A673 (cell line): ENCODE measurements at regions not wholly inside any gene's neighbourhood (a gene's known extent, or its start where the extent isn't known, plus 50 kb on each side); places are given as distances from the start of the nearest gene placed in this dataset.

Source experiments
- BruUV-seq: library from RNA; stranded (reverse); fragments of 400-500 nt; replicated peaks from 2 replicates; lab custom pipeline; 2021; lab: Mats Ljungman, UMichigan
- CTCF ChIA-PET: fragments of 300-600 bp; sonication (Branson Sonifier 250); formaldehyde crosslinking; loops from one replicate; lab custom pipeline; 2022; ENCODE audit warnings: antibody characterized with exemption; lab: Charles Lee
- POLR2A ChIA-PET: fragments of 300-600 bp; sonication (Branson Sonifier 250); formaldehyde crosslinking; loops from one replicate; lab custom pipeline; 2022; ENCODE audit warnings: antibody characterized with exemption; ENCODE audit not compliant: low non-redundant PET; lab: Charles Lee
- DNase-seq: peaks from one replicate; pipeline ENCODE4 v3.0.0-alpha.2; 2015; ENCODE audit warnings: low spot score
- H3K27ac ChIP-seq: fragments of 200-600 bp; sonication (generic); 2 replicates; pipeline ENCODE4 v1.5.1; 2016; ENCODE audit warnings: mixed run types, low read depth, mild to moderate bottlenecking, mixed read lengths, antibody characterized with exemption, low read length; ENCODE audit not compliant: poor library complexity, severe bottlenecking
- H3K27me3 ChIP-seq: fragments of 200-600 bp; sonication (generic); replicated peaks from 2 replicates; pipeline ENCODE4 v1.6.1; 2017; ENCODE audit warnings: mixed run types, low read depth, mild to moderate bottlenecking, mixed read lengths, antibody characterized with exemption, low read length; ENCODE audit not compliant: insufficient read depth, poor library complexity
- H3K36me3 ChIP-seq: fragments of 200-600 bp; sonication (generic); 2 replicates; pipeline ENCODE4 v1.6.1; 2016; ENCODE audit warnings: mixed run types, mild to moderate bottlenecking, mixed read lengths, antibody characterized with exemption, low read length; ENCODE audit not compliant: insufficient read depth, poor library complexity, severe bottlenecking
- H3K4me1 ChIP-seq: fragments of 200-600 bp; sonication (generic); 2 replicates; pipeline ENCODE4 v1.6.1; 2017; ENCODE audit warnings: mixed run types, mild to moderate bottlenecking, mixed read lengths, antibody characterized with exemption, low read length; ENCODE audit not compliant: insufficient read depth, poor library complexity, severe bottlenecking
- H3K4me3 ChIP-seq: fragments of 200-600 bp; sonication (generic); 2 replicates; pipeline ENCODE4 v1.5.1; 2016; ENCODE audit warnings: low read depth, mixed run types, mild to moderate bottlenecking, mixed read lengths, low read length; ENCODE audit not compliant: poor library complexity, severe bottlenecking
- H3K9me3 ChIP-seq: fragments of 200-600 bp; sonication (generic); 2 replicates; pipeline ENCODE4 v1.6.1; 2016; ENCODE audit warnings: mixed run types, low read depth, mild to moderate bottlenecking, mixed read lengths, antibody characterized with exemption, low read length; ENCODE audit not compliant: poor library complexity, severe bottlenecking
- EZH2 ChIP-seq: fragments of 200-600 bp; sonication (generic); IDR thresholded peaks from 2 replicates; pipeline ENCODE4 v1.6.1; 2017; ENCODE audit warnings: borderline replicate concordance, low read depth, mild to moderate bottlenecking, mixed read lengths, antibody characterized with exemption, low read length; ENCODE audit not compliant: poor library complexity, severe bottlenecking
- intact Hi-C: fragments of 100-400 bp; cut with micrococcal nuclease; formaldehyde crosslinking; loops from one replicate; pipeline ENCODE4 v1.10.0; 2022; ENCODE audit not compliant: unreplicated experiment
- TF ChIP-seq, protein P1 (sequence below): fragments of 300-800, 200-600 bp; sonication (generic); conservative IDR thresholded peaks from 2 replicates; pipeline ENCODE4 v1.5.1; 2017; ENCODE audit warnings: low read depth, mild to moderate bottlenecking, antibody characterized with exemption, low read length, moderate library complexity, mixed read lengths

GRCh38 chr10:18738835-18739234, 79.6 kb downstream of the ARL5B start:
- ChIA-PET CTCF (no interaction called here), POLR2A (no interaction called here)
- Histone ChIP-seq H3K4me1 (no peaks in the 10 kb centered on the region), H3K9me3 (peaks cover 5% of the 10 kb centered on the region), H3K36me3 (no peaks in the 10 kb centered on the region), H3K27me3 (no peaks in the 10 kb centered on the region), H3K27ac (no peak overlapping the region), H3K4me3 (no peak overlapping the region)
- no peak for DNase-seq
- intact Hi-C loops: no loop called here
- no TSS peak for BruUV-seq
- no peak for TF ChIP-seq EZH2
- TF ChIP-seq, protein P1, sequence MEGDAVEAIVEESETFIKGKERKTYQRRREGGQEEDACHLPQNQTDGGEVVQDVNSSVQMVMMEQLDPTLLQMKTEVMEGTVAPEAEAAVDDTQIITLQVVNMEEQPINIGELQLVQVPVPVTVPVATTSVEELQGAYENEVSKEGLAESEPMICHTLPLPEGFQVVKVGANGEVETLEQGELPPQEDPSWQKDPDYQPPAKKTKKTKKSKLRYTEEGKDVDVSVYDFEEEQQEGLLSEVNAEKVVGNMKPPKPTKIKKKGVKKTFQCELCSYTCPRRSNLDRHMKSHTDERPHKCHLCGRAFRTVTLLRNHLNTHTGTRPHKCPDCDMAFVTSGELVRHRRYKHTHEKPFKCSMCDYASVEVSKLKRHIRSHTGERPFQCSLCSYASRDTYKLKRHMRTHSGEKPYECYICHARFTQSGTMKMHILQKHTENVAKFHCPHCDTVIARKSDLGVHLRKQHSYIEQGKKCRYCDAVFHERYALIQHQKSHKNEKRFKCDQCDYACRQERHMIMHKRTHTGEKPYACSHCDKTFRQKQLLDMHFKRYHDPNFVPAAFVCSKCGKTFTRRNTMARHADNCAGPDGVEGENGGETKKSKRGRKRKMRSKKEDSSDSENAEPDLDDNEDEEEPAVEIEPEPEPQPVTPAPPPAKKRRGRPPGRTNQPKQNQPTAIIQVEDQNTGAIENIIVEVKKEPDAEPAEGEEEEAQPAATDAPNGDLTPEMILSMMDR: no peak

- intact Hi-C loops: no loop called here
- TF ChIP-seq, protein P1: no peak
- TF ChIP-seq EZH2: no peak
- DNase-seq: no peak
- BruUV-seq: no TSS peak
- POLR2A ChIA-PET: no interaction called here
- H3K27me3 ChIP-seq: no peaks in the 10 kb centered on the region
- CTCF ChIA-PET: no interaction called here
- peaks cover 16% of the 10 kb centered on the region for H3K9me3 ChIP-seq
- H3K36me3 ChIP-seq: no peaks in the 10 kb centered on the region
- no peak overlapping the region for H3K4me3 ChIP-seq
- H3K27ac ChIP-seq: no peak overlapping the region
- no peaks in the 10 kb centered on the region for H3K4me1 ChIP-seq
These were observed 84.7 kb downstream of the ARL5B start for GRCh38 chr10:18743926-18744325.

DNA sequence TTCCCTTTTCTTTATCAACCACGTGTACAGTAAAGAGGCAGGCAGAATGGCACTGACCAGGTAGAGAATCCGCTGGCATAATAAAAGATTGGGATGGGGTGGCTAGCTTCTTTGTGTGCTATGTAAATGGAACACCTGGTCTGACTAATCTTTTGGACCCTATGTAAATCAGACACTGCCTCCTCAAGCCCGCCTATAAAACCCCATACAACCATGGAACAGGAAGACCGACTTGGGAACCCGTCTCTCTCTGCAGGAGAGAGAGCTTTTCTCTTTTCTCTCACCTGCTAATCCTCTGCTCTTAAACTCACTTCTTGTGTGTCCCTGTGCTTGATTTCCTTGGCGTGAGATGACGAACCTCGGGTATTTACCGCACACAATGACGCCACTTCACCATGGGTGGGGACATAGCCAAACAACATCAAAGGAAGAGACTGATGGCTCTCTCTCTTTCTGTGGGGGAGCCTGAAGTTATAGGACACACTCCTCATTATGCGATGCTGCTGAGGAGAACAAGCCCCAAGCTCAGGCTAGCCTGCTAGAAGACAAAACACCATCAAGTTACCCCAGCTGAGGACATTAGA, 94.2 kb downstream of the ARL5B start:
- H3K4me1 ChIP-seq: no peaks in the 10 kb centered on the region
- DNase-seq: no peak
- CTCF ChIA-PET: no interaction called here
- H3K27me3 ChIP-seq: no peaks in the 10 kb centered on the region
- POLR2A ChIA-PET: no interaction called here
- H3K36me3 ChIP-seq: no peaks in the 10 kb centered on the region
- intact Hi-C loops: no loop called here
- no peak overlapping the region for H3K4me3 ChIP-seq
- no peak overlapping the region for H3K27ac ChIP-seq
- BruUV-seq: no TSS peak
- H3K9me3 ChIP-seq: no peaks in the 10 kb centered on the region
- TF ChIP-seq, protein P1: no peak
- TF ChIP-seq EZH2: no peak
